ENCODE measurements at regions not wholly inside any gene's neighbourhood (a gene's known extent, or its start where the extent isn't known, plus 50 kb on each side); places are given as distances from the start of the nearest gene placed in this dataset.

DNA sequence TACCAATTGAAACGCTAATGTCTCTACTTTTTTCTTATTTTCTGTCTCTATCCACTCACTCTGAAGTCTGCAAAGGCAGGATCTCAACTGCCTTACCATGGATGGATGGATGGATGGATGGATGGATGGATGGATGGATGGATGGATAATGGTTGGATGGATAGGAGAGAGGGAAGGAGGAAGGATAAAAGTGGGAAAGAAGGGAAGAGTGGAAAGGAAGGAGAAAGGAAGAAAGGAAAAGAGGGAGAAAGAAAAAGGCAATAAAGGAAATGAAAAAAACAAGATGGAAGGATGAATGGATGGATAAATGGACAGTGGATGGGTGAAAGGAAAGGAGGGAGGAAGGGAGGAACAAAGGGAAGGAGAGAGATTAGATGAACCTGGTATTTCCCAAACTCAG, 506.0 kb downstream of the MN1 start:
- TF ChIP-seq, protein P1, sequence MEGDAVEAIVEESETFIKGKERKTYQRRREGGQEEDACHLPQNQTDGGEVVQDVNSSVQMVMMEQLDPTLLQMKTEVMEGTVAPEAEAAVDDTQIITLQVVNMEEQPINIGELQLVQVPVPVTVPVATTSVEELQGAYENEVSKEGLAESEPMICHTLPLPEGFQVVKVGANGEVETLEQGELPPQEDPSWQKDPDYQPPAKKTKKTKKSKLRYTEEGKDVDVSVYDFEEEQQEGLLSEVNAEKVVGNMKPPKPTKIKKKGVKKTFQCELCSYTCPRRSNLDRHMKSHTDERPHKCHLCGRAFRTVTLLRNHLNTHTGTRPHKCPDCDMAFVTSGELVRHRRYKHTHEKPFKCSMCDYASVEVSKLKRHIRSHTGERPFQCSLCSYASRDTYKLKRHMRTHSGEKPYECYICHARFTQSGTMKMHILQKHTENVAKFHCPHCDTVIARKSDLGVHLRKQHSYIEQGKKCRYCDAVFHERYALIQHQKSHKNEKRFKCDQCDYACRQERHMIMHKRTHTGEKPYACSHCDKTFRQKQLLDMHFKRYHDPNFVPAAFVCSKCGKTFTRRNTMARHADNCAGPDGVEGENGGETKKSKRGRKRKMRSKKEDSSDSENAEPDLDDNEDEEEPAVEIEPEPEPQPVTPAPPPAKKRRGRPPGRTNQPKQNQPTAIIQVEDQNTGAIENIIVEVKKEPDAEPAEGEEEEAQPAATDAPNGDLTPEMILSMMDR (IDR thresholded peaks at IDR 0.05), result no peak
- no peak for TF ChIP-seq POLR2A (IDR thresholded peaks at IDR 0.05)
- no peak for TF ChIP-seq EP300 (IDR thresholded peaks at IDR 0.05)
